Adrenal gland (tissue), 5 donors: ENCODE measurements at regions not wholly inside any gene's neighbourhood (a gene's known extent, or its start where the extent isn't known, plus 50 kb on each side); places are given as distances from the start of the nearest gene placed in this dataset.

Experiments used
- CTCF ChIP-seq, 6 experiments: fragments of 450-650 bp in 4 of 6; fragments of 200-600 bp in 2 of 6; sonication (generic) in 1 of 6; IDR thresholded peaks; 1 replicate in 5 of 6; 2 replicates in 1 of 6; pipeline versions ENCODE4 v1.5.1 to v1.8.0; 2016 to 2021; ENCODE audit warnings: antibody characterized with exemption in 6 of 6, mild to moderate bottlenecking in 2 of 6, moderate library complexity in 1 of 6
- POLR2A ChIP-seq, 2 donors: fragments of 450-650 bp; IDR thresholded peaks; one replicate each; pipeline ENCODE4 v1.6.1; 2017; ENCODE audit warnings: antibody characterized with exemption in 2 of 2, mild to moderate bottlenecking in 2 of 2, moderate library complexity in 1 of 2
- donor health status: DM: no; HTN: no; CAD: no.

DNA sequence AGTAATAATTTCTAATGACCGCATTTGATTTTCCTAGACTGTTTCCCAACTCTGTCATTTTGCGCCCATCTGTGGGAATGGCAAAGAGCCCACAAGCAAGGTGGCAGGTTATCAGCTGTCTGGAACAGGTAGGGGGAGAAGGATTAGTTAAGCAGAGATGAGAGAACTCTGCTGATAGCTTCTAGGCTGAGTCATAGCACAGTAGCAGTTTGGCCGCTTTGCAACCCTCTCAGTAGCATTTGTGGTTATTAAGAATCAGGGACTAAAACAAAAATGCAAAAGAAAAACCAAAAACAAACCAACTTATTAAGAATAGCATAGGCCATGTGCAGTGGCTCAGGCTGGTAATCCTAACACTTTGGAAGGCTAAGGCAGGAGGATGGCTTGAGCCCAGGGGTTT, 602.7 kb upstream of the SORCS1 start:
- TF ChIP-seq CTCF (IDR thresholded peaks at IDR 0.05): no peak
- TF ChIP-seq POLR2A (IDR thresholded peaks at IDR 0.05): no peak
